Urinary bladder (tissue), 3 donors: ENCODE measurements at regions not wholly inside any gene's neighbourhood (a gene's known extent, or its start where the extent isn't known, plus 50 kb on each side); places are given as distances from the start of the nearest gene placed in this dataset.

Source experiments
- DNase-seq: peaks from one replicate; pipeline ENCODE4 v3.0.0-alpha.2; 2015; ENCODE audit errors: extremely low spot score
- H3K27ac ChIP-seq: one replicate; pipeline ENCODE4 v1.5.1; 2013; ENCODE audit warnings: low read depth, mild to moderate bottlenecking, moderate library complexity
- H3K36me3 ChIP-seq: one replicate; pipeline ENCODE4 v1.6.1; 2013; ENCODE audit warnings: mild to moderate bottlenecking, moderate library complexity; ENCODE audit not compliant: insufficient read depth
- H3K4me1 ChIP-seq: one replicate; pipeline ENCODE4 v1.6.1; 2013; ENCODE audit warnings: mild to moderate bottlenecking, moderate library complexity; ENCODE audit not compliant: insufficient read depth
- H3K4me3 ChIP-seq: one replicate; pipeline ENCODE4 v1.5.1; 2013; ENCODE audit warnings: low read depth, low read length
- WGBS: extraction: QIAGEN DNeasy Blood & Tissue Kit; methylation state at CpG from one replicate; pipeline ENCODE4 v1.1.7; 2013; 5-methylcytosine and 5-hydroxymethylcytosine counted together
- donor health status: healthy with polysubstance abuse.
- donor health status: healthy.

DNA sequence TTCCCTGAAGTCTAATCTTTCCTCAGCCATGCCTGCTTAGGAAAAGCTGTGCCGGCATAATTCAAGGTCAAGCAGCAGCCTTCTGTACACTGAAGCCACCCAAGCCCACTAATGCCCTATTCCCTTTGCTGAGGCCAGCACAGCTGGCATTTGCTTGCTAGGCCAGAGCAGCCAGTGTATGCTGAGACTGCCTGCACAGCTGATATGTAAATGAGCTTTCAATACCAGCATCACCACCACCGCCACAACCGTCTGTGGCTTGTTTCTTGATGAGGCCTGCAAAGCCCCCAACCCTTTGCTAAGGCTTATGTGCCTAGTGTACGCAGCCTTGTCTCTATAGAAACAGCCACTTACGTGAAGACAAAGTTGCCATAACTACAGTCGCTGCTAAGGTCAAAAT lies 56.3 kb upstream of the TNRC6B start:
- H3K4me1 ChIP-seq, result no peaks in the 10 kb centered on the region
- 88% methylated on average over 6 of the region's 6 CpGs for WGBS
- DNase-seq, result no peak

DNA sequence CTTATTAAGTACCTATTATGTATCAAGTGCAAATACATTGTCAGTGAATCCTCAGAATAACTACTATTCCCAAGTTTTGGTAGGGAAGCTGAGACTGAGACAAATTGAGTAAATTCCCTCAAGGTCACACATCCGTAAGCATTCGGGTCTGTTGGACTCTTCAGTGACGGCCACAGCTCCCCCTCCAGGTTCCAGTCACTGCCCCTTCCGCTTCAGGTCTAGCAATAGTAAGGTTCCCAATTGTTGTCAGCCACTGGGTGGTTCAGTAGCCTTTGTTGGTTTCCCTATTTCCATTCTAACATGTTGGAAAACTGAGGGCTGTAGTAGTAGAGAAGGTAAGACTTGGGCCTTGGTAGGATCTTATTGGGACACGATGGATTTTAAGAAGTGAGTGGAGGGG lies 54.9 kb upstream of the TNRC6B start:
- H3K4me1 ChIP-seq, result no peaks in the 10 kb centered on the region
- no peaks in the 10 kb centered on the region for H3K36me3 ChIP-seq
- no peak overlapping the region for H3K4me3 ChIP-seq
- no peak for DNase-seq
- H3K27ac ChIP-seq, result no peak overlapping the region
- WGBS, result over 99% methylated on average over 5 of the region's 5 CpGs

More for the DNA sequence above, 56.3 kb upstream of the TNRC6B start:
- H3K36me3 ChIP-seq, result no peaks in the 10 kb centered on the region
- H3K4me3 ChIP-seq, result no peak overlapping the region
- no peak overlapping the region for H3K27ac ChIP-seq

DNA sequence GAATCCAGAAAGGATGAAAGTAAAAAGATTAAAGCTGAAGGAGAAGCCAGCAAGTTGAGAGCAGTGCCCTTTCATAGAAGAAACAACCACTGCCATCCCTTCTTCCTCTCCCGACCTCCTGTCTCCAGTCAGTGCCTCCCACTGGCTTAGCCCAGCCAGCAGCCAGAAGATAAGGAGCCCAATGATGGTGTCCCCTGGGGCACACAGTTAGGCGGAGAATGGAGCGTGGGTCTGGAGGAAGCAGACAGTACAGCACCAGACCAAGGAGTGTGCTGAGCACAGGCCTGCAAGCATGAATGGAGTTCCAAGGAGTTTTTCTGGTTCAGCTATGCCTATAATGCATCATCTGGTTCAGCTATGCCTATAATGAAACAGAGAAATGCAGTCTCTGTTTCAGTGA lies 54.3 kb upstream of the TNRC6B start:
- H3K36me3 ChIP-seq, result no peaks in the 10 kb centered on the region
- no peak overlapping the region for H3K4me3 ChIP-seq
- H3K27ac ChIP-seq, result no peak overlapping the region
- 77% methylated on average over 3 of the region's 3 CpGs for WGBS
- no peak for DNase-seq
- no peaks in the 10 kb centered on the region for H3K4me1 ChIP-seq
